ENCODE measurements at regions not wholly inside any gene's neighbourhood (a gene's known extent, or its start where the extent isn't known, plus 50 kb on each side); places are given as distances from the start of the nearest gene placed in this dataset.

DNA sequence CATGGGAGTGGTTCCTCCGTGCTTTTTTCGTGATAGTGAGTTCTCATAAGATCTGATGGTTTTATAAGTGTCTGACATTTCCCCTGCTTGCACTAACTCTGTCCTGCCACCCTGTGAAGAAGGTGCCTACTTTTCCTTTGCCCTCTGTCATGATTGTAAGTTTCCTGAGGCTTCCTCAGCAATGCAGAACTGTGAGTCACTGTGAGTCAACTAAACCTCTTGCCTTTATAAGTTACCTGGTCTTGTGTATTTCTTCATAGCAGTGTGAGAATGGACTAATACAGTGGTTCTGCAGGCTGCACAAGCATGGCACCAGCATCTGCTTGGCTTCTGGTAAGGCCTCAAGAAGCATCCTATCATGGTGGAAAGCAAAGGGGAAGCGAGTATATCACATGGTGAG lies 1144.6 kb downstream of the SORCS3 start:
- Mint-ChIP-seq H3K4me1 (ENCODE audit: low read depth) (no peaks in the 10 kb centered on the region), H3K4me3 (no peak overlapping the region), H3K36me3 (ENCODE audit: low read depth) (no peaks in the 10 kb centered on the region), H3K27ac (no peak overlapping the region), H3K9me3 (no peaks in the 10 kb centered on the region), H3K27me3 (no peaks in the 10 kb centered on the region)
- TF ChIP-seq, protein P1, sequence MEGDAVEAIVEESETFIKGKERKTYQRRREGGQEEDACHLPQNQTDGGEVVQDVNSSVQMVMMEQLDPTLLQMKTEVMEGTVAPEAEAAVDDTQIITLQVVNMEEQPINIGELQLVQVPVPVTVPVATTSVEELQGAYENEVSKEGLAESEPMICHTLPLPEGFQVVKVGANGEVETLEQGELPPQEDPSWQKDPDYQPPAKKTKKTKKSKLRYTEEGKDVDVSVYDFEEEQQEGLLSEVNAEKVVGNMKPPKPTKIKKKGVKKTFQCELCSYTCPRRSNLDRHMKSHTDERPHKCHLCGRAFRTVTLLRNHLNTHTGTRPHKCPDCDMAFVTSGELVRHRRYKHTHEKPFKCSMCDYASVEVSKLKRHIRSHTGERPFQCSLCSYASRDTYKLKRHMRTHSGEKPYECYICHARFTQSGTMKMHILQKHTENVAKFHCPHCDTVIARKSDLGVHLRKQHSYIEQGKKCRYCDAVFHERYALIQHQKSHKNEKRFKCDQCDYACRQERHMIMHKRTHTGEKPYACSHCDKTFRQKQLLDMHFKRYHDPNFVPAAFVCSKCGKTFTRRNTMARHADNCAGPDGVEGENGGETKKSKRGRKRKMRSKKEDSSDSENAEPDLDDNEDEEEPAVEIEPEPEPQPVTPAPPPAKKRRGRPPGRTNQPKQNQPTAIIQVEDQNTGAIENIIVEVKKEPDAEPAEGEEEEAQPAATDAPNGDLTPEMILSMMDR (IDR thresholded peaks at IDR 0.05): no peak
- POLR2A ChIA-PET: no interaction called here
- no peak for ATAC-seq
- DNase-seq: no peak
- intact Hi-C loops (cut with micrococcal nuclease): no loop called here
- CTCF ChIA-PET: no interaction called here

DNA sequence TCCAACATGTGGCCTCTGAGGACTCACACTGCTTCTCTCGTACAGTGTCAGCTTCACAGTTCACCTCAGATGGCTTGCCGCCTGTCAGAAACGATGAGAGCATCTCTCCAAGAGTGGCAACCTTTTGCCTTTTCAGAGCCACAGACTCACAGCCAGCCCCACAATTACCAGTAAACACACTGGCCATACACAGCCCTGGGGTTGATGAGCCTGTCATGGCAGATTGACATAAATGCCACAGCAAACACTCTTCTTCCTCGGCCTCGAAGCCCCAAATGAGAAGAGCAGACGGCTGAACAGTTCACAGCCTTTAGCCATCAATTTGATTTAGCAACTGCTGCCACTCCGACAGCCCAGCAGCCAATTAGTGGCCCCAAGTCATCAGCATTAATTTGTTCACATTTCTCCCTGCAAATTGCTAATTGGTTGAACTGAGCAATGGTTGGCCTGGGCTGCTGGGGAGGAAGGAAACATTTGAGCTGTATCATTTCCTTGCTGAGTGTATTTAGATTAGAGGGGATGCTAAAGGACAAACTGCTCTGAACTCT lies 1142.9 kb downstream of the SORCS3 start:
- Mint-ChIP-seq H3K9me3 (no peaks in the 10 kb centered on the region), H3K36me3 (ENCODE audit: low read depth) (no peaks in the 10 kb centered on the region), H3K27ac (no peak overlapping the region), H3K4me1 (ENCODE audit: low read depth) (no peaks in the 10 kb centered on the region), H3K4me3 (no peak overlapping the region), H3K27me3 (no peaks in the 10 kb centered on the region)
- intact Hi-C loops (cut with micrococcal nuclease): no loop called here
- ChIA-PET CTCF (no interaction called here), POLR2A (no interaction called here)
- ATAC-seq: no peak
- no peak for DNase-seq
- TF ChIP-seq, protein P1 (IDR thresholded peaks at IDR 0.05): no peak

DNA sequence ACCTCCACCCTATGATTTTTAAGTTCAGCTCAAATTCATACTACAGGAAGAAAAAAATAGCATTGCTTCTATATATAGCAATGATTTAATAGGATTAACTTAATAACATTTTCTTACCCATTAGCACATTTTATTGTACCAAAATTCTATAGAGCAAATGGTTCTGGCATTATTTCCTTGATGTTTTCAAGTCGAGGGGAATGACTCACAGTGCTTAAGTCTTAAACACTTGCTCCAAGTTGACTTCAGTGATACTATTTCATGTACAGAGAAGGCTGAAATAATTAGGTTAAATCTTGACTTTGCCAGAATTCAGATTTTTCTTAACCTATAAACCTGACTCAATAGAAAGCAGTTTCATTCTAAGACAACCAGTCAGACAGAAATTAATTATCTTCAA lies 1133.8 kb downstream of the SORCS3 start:
- ChIA-PET POLR2A (no interaction called here), CTCF (no interaction called here)
- intact Hi-C loops (cut with micrococcal nuclease): no loop called here
- Mint-ChIP-seq H3K27ac (no peak overlapping the region), H3K4me1 (ENCODE audit: low read depth) (no peaks in the 10 kb centered on the region), H3K9me3 (no peaks in the 10 kb centered on the region), H3K4me3 (no peak overlapping the region), H3K27me3 (no peaks in the 10 kb centered on the region), H3K36me3 (ENCODE audit: low read depth) (no peaks in the 10 kb centered on the region)
- ATAC-seq: no peak
- TF ChIP-seq, protein P1 (IDR thresholded peaks at IDR 0.05): no peak
- DNase-seq: no peak

DNA sequence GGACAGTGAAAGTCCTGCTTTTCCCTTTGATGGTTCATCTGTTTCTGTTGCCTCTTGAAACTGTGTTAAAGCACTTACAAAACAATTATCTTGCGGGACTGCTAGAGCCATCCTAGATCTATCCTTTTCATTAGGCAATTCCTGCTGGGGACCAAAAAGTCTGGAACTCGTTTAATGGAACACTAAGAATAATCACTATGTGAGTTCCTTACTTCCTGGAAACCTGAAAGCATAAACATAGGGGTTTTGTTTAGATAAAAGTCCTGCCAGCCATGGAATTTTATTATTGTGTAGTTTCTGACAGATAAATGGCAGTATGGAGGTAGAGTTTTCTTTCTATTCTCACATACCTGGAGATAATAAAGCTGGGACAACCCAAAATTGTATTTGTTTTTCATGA lies 1133.3 kb downstream of the SORCS3 start:
- no peak for ATAC-seq
- TF ChIP-seq, protein P1 (IDR thresholded peaks at IDR 0.05): no peak
- CTCF ChIA-PET: no interaction called here
- Mint-ChIP-seq H3K36me3 (ENCODE audit: low read depth) (no peaks in the 10 kb centered on the region), H3K27me3 (no peaks in the 10 kb centered on the region), H3K4me1 (ENCODE audit: low read depth) (no peaks in the 10 kb centered on the region), H3K4me3 (no peak overlapping the region), H3K27ac (no peak overlapping the region), H3K9me3 (no peaks in the 10 kb centered on the region)
- no peak for DNase-seq
- intact Hi-C loops (cut with micrococcal nuclease): no loop called here
- POLR2A ChIA-PET: no interaction called here

DNA sequence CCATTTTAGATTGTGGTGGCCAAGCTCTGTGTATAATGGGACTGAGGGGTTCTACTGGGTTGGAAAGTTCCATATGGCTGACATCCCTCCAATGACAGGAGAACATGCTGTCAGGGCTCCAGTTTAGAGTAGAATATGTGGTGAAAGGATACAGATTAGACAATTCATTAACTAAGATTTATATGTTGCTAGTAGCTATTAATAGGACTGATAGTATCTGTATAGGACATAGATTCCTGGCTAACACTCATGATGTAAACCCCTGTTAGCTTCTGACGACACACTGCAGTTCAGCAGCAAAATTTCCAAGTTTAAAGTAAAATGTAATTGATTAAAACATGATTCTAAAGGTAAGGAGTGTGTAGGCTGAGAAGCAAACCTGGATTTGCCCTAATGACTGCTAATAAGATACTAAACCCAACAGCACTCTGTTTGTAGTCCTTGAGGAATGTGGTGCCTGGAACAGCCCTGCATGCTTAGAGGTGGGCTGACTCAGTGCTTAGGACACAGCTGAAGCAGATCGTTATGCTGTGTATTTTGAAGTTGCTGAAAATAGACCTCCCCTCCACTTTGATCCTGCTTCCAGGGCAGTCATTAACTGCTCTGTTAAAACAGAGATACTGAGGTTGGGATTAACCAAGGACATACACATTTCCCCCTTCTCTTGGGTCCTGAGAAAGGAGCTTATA lies 1129.6 kb downstream of the SORCS3 start:
- Mint-ChIP-seq H3K9me3 (no peaks in the 10 kb centered on the region), H3K4me1 (ENCODE audit: low read depth) (no peaks in the 10 kb centered on the region), H3K27me3 (no peaks in the 10 kb centered on the region), H3K36me3 (ENCODE audit: low read depth) (no peaks in the 10 kb centered on the region), H3K27ac (no peak overlapping the region), H3K4me3 (no peak overlapping the region)
- ChIA-PET CTCF (no interaction called here), POLR2A (no interaction called here)
- no peak for DNase-seq
- ATAC-seq: no peak
- intact Hi-C loops (cut with micrococcal nuclease): no loop called here
- TF ChIP-seq, protein P1 (IDR thresholded peaks at IDR 0.05): no peak
